WTC11 (cell line): ENCODE measurements at regions not wholly inside any gene's neighbourhood (a gene's known extent, or its start where the extent isn't known, plus 50 kb on each side); places are given as distances from the start of the nearest gene placed in this dataset.
A peak's percentile ranks its signal among the peaks of the same experiment; 100 is the strongest.

Source experiments
- ATAC-seq: fragments of 200-7000 bp; cut with Tn5 transposase; 2 replicates; pipeline ENCODE4 v1.10.0; 2021; ENCODE audit warnings: mild to moderate bottlenecking, moderate library complexity
- CTCF ChIA-PET: fragments of 300-600 bp; sonication (Branson Sonifier 250); formaldehyde crosslinking; loops from one replicate; lab custom pipeline; 2021; ENCODE audit warnings: antibody characterized with exemption; lab: Charles Lee
- POLR2A ChIA-PET: fragments of 350-600 bp; sonication (Branson Sonifier 250); formaldehyde crosslinking; loops from one replicate; lab custom pipeline; 2021; ENCODE audit warnings: antibody characterized with exemption; lab: Charles Lee
- DNase-seq: peaks from one replicate; pipeline ENCODE4 v3.0.0; 2021; ENCODE audit warnings: low spot score
- H3K27ac Mint-ChIP-seq: 2 replicates; pipeline ENCODE4 v1.8.0; 2021; ENCODE audit warnings: mixed read lengths
- H3K27me3 Mint-ChIP-seq: 2 replicates; pipeline ENCODE4 v1.8.0; 2021; ENCODE audit warnings: low read depth, mild to moderate bottlenecking, moderate library complexity, mixed read lengths
- H3K36me3 Mint-ChIP-seq: 2 replicates; pipeline ENCODE4 v1.8.0; 2021; ENCODE audit warnings: mixed read lengths
- H3K4me1 Mint-ChIP-seq: 2 replicates; pipeline ENCODE4 v1.8.0; 2022; ENCODE audit warnings: mixed read lengths
- H3K4me3 Mint-ChIP-seq: 2 replicates; pipeline ENCODE4 v1.8.0; 2021; ENCODE audit warnings: mild to moderate bottlenecking, moderate library complexity, mixed read lengths
- H3K9me3 Mint-ChIP-seq: 2 replicates; pipeline ENCODE4 v1.8.0; 2021; ENCODE audit warnings: mixed read lengths
- ATF2 ChIP-seq: sonication (generic); formaldehyde crosslinking; IDR thresholded peaks from 2 replicates; pipeline ENCODE4 v1.8.1; 2022; ENCODE audit warnings: low read depth, missing genetic modification reagents, borderline replicate concordance
- CBFB ChIP-seq: sonication (generic); formaldehyde crosslinking; IDR thresholded peaks from 2 replicates; pipeline ENCODE4 v1.8.1; 2022; ENCODE audit warnings: mild to moderate bottlenecking, low read depth, missing genetic modification reagents
- CTCF ChIP-seq: fragments of 200-600 bp; IDR thresholded peaks from 2 replicates; pipeline ENCODE4 v1.8.0; 2022; ENCODE audit warnings: antibody characterized with exemption
- FOXJ3 ChIP-seq: sonication (generic); formaldehyde crosslinking; IDR thresholded peaks from 2 replicates; pipeline ENCODE4 v1.9.0; 2021; ENCODE audit warnings: missing genetic modification reagents, mild to moderate bottlenecking, borderline replicate concordance
- GABPB1 ChIP-seq: sonication (generic); formaldehyde crosslinking; IDR thresholded peaks from 2 replicates; pipeline ENCODE4 v1.8.1; 2023; ENCODE audit warnings: mild to moderate bottlenecking, missing genetic modification reagents
- MLX ChIP-seq: sonication (generic); formaldehyde crosslinking; IDR thresholded peaks from 2 replicates; pipeline ENCODE4 v1.8.1; 2023; ENCODE audit warnings: mild to moderate bottlenecking, missing genetic modification reagents, moderate library complexity
- MYBL2 ChIP-seq: sonication (generic); formaldehyde crosslinking; IDR thresholded peaks from 2 replicates; pipeline ENCODE4 v1.8.1; 2023; ENCODE audit warnings: mild to moderate bottlenecking, moderate library complexity, missing genetic modification reagents
- TEAD1 ChIP-seq: sonication (generic); formaldehyde crosslinking; IDR thresholded peaks from 2 replicates; pipeline ENCODE4 v1.8.0; 2022; ENCODE audit warnings: mild to moderate bottlenecking, missing genetic modification reagents
- ZBTB21 ChIP-seq: sonication (generic); formaldehyde crosslinking; IDR thresholded peaks from 2 replicates; pipeline ENCODE4 v1.8.1; 2023; ENCODE audit warnings: mild to moderate bottlenecking, missing genetic modification reagents, borderline replicate concordance
- ZNF219 ChIP-seq: sonication (generic); formaldehyde crosslinking; IDR thresholded peaks from 2 replicates; pipeline ENCODE4 v1.8.0; 2023; ENCODE audit warnings: missing genetic modification reagents, mild to moderate bottlenecking, borderline replicate concordance
- ZNF416 ChIP-seq: fragments of 250-450 bp; sonication (Bioruptor Pico); IDR thresholded peaks from 2 replicates; pipeline ENCODE4 v1.9.0; 2021; ENCODE audit warnings: mild to moderate bottlenecking, inconsistent platforms
- TF ChIP-seq, protein P1 (sequence below): fragments of 250-450 bp; sonication (Bioruptor Pico); IDR thresholded peaks from 2 replicates; pipeline ENCODE4 v2.1.2; 2022; ENCODE audit warnings: mild to moderate bottlenecking, moderate library complexity

- TF ChIP-seq, protein P1, sequence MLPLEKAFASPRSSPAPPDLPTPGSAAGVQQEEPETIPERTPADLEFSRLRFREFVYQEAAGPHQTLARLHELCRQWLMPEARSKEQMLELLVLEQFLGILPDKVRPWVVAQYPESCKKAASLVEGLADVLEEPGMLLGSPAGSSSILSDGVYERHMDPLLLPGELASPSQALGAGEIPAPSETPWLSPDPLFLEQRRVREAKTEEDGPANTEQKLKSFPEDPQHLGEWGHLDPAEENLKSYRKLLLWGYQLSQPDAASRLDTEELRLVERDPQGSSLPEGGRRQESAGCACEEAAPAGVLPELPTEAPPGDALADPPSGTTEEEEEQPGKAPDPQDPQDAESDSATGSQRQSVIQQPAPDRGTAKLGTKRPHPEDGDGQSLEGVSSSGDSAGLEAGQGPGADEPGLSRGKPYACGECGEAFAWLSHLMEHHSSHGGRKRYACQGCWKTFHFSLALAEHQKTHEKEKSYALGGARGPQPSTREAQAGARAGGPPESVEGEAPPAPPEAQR (CRISPR knock-in tag) = no peak
- no peak for TF ChIP-seq FOXJ3 (CRISPR knock-in tag)
- no peak for TF ChIP-seq GABPB1
- no peak for TF ChIP-seq ZNF219 (CRISPR knock-in tag)
- no peak for TF ChIP-seq ZBTB21 (CRISPR knock-in tag)
- TF ChIP-seq CBFB = no peak
- no peak for TF ChIP-seq ATF2 (CRISPR knock-in tag)
- TF ChIP-seq, all 79 proteins: peak for 0
Observed at GRCh38 chr11:29023761-29024160, 915.6 kb downstream of the METTL15 start (continued).

DNA sequence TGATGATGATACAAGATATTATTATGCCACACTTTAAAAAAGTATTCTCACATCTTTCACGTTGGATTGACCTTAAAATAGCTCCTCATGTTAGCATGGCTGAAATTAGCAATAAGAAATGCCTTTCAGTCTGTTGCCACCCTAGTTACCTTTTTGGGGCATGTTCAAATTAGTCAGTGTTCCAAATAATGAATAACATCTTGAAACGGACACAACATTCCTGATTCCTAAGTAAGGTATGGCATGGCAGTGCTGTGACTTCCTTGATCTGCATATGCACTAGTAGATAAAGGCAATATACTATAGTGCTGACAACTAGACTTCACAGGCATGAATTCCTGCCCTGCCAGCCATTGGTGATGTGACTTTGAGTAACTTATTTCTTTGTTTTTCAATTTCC, 914.5 kb downstream of the METTL15 start:
- no peak overlapping the region for H3K4me3 Mint-ChIP-seq
- no peaks in the 10 kb centered on the region for H3K27me3 Mint-ChIP-seq
- no peaks in the 10 kb centered on the region; the same call in 1 of the 2 replicates for H3K36me3 Mint-ChIP-seq
- POLR2A ChIA-PET = no interaction called here
- DNase-seq (no peak), ATAC-seq (no peak)
- CTCF ChIA-PET = no interaction called here
- no peak overlapping the region for H3K27ac Mint-ChIP-seq
- peaks cover 18% of the 10 kb centered on the region for H3K9me3 Mint-ChIP-seq
- TF ChIP-seq ZNF416 (CRISPR knock-in tag) (no peak), MYBL2 (CRISPR knock-in tag) (no peak)
- peaks cover 17% of the 10 kb centered on the region for H3K4me1 Mint-ChIP-seq

- H3K9me3 Mint-ChIP-seq = peaks cover 4% of the 10 kb centered on the region; the same call in 1 of the 2 replicates
Observed at GRCh38 chr11:29019960-29020683, 911.9 kb downstream of the METTL15 start.

More at GRCh38 chr11:29019960-29020683, 911.9 kb downstream of the METTL15 start:
- H3K4me1 Mint-ChIP-seq = peaks cover 17% of the 10 kb centered on the region
- H3K36me3 Mint-ChIP-seq = no peaks in the 10 kb centered on the region
- no peak overlapping the region for H3K4me3 Mint-ChIP-seq
- POLR2A ChIA-PET = no interaction called here
- H3K27me3 Mint-ChIP-seq = no peaks in the 10 kb centered on the region
- TF ChIP-seq MLX (CRISPR knock-in tag) (no peak), TEAD1 (CRISPR knock-in tag) (no peak), CTCF (peak; percentile 43; the same call in 1 of the 2 replicates)
- TF ChIP-seq, all 79 proteins: peak for 1
- peak; percentile 19 for DNase-seq
- CTCF ChIA-PET = interaction anchor here (0.6 to 2.5 kb wide), 17 partner anchors 9 to 1321 kb away, joined by 3 to 11 read pairs (median 4); no protein-coding TSS in a partner anchor
- ATAC-seq = peak; percentile 72
- no peak overlapping the region for H3K27ac Mint-ChIP-seq
